A549 (cell line): ENCODE measurements at regions not wholly inside any gene's neighbourhood (a gene's known extent, or its start where the extent isn't known, plus 50 kb on each side); places are given as distances from the start of the nearest gene placed in this dataset.
A peak's percentile ranks its signal among the peaks of the same experiment; 100 is the strongest.

Experiments
- CEBPB ChIP-seq, 2 experiments: fragments of >200 bp in 1 of 2; sonication (Bioruptor Twin) in 1 of 2; formaldehyde crosslinking in 1 of 2; IDR thresholded peaks; 2 replicates each; pipeline ENCODE4 v1.6.1; 2012 to 2016
- MYC ChIP-seq: IDR thresholded peaks from 2 replicates; pipeline ENCODE4 v1.6.1; 2012; ENCODE audit warnings: mild to moderate bottlenecking, inconsistent platforms, low read length, improper control_type of control experiment, borderline replicate concordance
- POLR2A ChIP-seq: IDR thresholded peaks from 2 replicates; pipeline ENCODE4 v1.6.1; 2012; ENCODE audit warnings: mild to moderate bottlenecking, low read length
- RAD21 ChIP-seq, 2 experiments: fragments of >200 bp in 1 of 2; sonication (Bioruptor Twin) in 1 of 2; formaldehyde crosslinking in 1 of 2; IDR thresholded peaks in 1 of 2; conservative IDR thresholded peaks in 1 of 2; 2 replicates in 1 of 2; 3 replicates in 1 of 2; pipeline ENCODE4 v1.6.1; 2012 to 2018; ENCODE audit warnings: inconsistent platforms in 1 of 2
- RARB ChIP-seq: fragments of 250-450 bp; sonication (Bioruptor Pico); IDR thresholded peaks from 2 replicates; pipeline ENCODE4 v1.8.0; 2021; ENCODE audit warnings: mild to moderate bottlenecking, moderate library complexity

- TF ChIP-seq CEBPB (IDR thresholded peaks at IDR 0.05) (no peak), RAD21 (conservative IDR thresholded peaks at IDR 0.05 in 1 of 2, IDR thresholded peaks at IDR 0.05 in 1 of 2) (peak; percentile 49 to 53), POLR2A (no peak), RARB (CRISPR knock-in tag) (no peak), MYC (no peak)
These were observed 234.2 kb upstream of the MCTP2 start for GRCh38 chr15:93997071-93997658.
